Type B pancreatic cell (in vitro differentiated cells): ENCODE measurements at regions not wholly inside any gene's neighbourhood (a gene's known extent, or its start where the extent isn't known, plus 50 kb on each side); places are given as distances from the start of the nearest gene placed in this dataset.

Source experiments
- DNase-seq: peaks from one replicate; pipeline ENCODE4 v3.0.0; 2021; ENCODE audit warnings: mixed read lengths; ENCODE audit not compliant: unreplicated experiment; ENCODE audit errors: extremely low spot score
- H3K27ac Mint-ChIP-seq: 2 replicates; pipeline ENCODE4 v1.8.0; 2021; ENCODE audit warnings: mild to moderate bottlenecking, mixed read lengths
- H3K27me3 Mint-ChIP-seq: 2 replicates; pipeline ENCODE4 v1.8.0; 2021; ENCODE audit warnings: mixed read lengths
- H3K36me3 Mint-ChIP-seq: 2 replicates; pipeline ENCODE4 v1.8.0; 2021; ENCODE audit warnings: mixed read lengths
- H3K4me1 Mint-ChIP-seq: one replicate; pipeline ENCODE4 v1.8.0; 2021; ENCODE audit warnings: mixed read lengths; ENCODE audit not compliant: unreplicated experiment
- H3K4me3 Mint-ChIP-seq: 2 replicates; pipeline ENCODE4 v1.8.0; 2021; ENCODE audit warnings: mild to moderate bottlenecking, mixed read lengths
- H3K9me3 Mint-ChIP-seq: 2 replicates; pipeline ENCODE4 v1.8.0; 2021; ENCODE audit warnings: mixed read lengths
- CTCF ChIP-seq: fragments of 200-600 bp; sonication (generic); conservative IDR thresholded peaks from 2 replicates; pipeline ENCODE4 v1.5.0; 2021; ENCODE audit warnings: antibody characterized with exemption, mild to moderate bottlenecking

GRCh38 chr11:76298255-76298654, 82.7 kb downstream of the THAP12 start:
- H3K4me3 Mint-ChIP-seq = no peak overlapping the region
- H3K27ac Mint-ChIP-seq = no peak overlapping the region
- peaks cover 10% of the 10 kb centered on the region for H3K4me1 Mint-ChIP-seq
- TF ChIP-seq CTCF = no peak
- DNase-seq = no peak
- no peaks in the 10 kb centered on the region for H3K9me3 Mint-ChIP-seq
- H3K27me3 Mint-ChIP-seq = peaks cover 8% of the 10 kb centered on the region
- H3K36me3 Mint-ChIP-seq = no peaks in the 10 kb centered on the region

- no peak for DNase-seq
- H3K36me3 Mint-ChIP-seq = no peaks in the 10 kb centered on the region
- H3K27ac Mint-ChIP-seq = no peak overlapping the region
- no peak overlapping the region for H3K4me3 Mint-ChIP-seq
- no peaks in the 10 kb centered on the region for H3K9me3 Mint-ChIP-seq
- H3K27me3 Mint-ChIP-seq = peaks cover 8% of the 10 kb centered on the region
- no peak for TF ChIP-seq CTCF
- H3K4me1 Mint-ChIP-seq = peaks cover 14% of the 10 kb centered on the region
These were observed 84.0 kb downstream of the THAP12 start for GRCh38 chr11:76296731-76297542.

- Mint-ChIP-seq H3K4me1 (peaks cover 21% of the 10 kb centered on the region), H3K27ac (no peak overlapping the region), H3K9me3 (no peaks in the 10 kb centered on the region)
These were observed 86.9 kb upstream of the WNT11 start for GRCh38 chr11:76293189-76293631.

GRCh38 chr11:76292583-76293188, 86.4 kb upstream of the WNT11 start:
- no peak for TF ChIP-seq CTCF
- no peak for DNase-seq
- Mint-ChIP-seq H3K27me3 (no peaks in the 10 kb centered on the region), H3K36me3 (no peaks in the 10 kb centered on the region), H3K4me3 (no peak overlapping the region), H3K9me3 (no peaks in the 10 kb centered on the region), H3K4me1 (peaks cover 26% of the 10 kb centered on the region), H3K27ac (no peak overlapping the region)

More at GRCh38 chr11:76293189-76293631, 86.9 kb upstream of the WNT11 start:
- DNase-seq = no peak
- Mint-ChIP-seq H3K27me3 (no peaks in the 10 kb centered on the region), H3K36me3 (no peaks in the 10 kb centered on the region), H3K4me3 (no peak overlapping the region)
- TF ChIP-seq CTCF = no peak

GRCh38 chr11:76291576-76292526, 85.5 kb upstream of the WNT11 start:
- DNase-seq = no peak
- no peak for TF ChIP-seq CTCF
- Mint-ChIP-seq H3K4me3 (no peak overlapping the region), H3K27ac (peak overlapping the region; percentile 3), H3K36me3 (no peaks in the 10 kb centered on the region), H3K4me1 (peaks cover 26% of the 10 kb centered on the region), H3K27me3 (no peaks in the 10 kb centered on the region), H3K9me3 (no peaks in the 10 kb centered on the region)
